Adrenal gland (tissue), 5 donors: ENCODE measurements at regions not wholly inside any gene's neighbourhood (a gene's known extent, or its start where the extent isn't known, plus 50 kb on each side); places are given as distances from the start of the nearest gene placed in this dataset.

Experiments used
- CTCF ChIP-seq, 6 experiments: fragments of 450-650 bp in 4 of 6; fragments of 200-600 bp in 2 of 6; sonication (generic) in 1 of 6; IDR thresholded peaks; 1 replicate in 5 of 6; 2 replicates in 1 of 6; pipeline versions ENCODE4 v1.5.1 to v1.8.0; 2016 to 2021; ENCODE audit warnings: antibody characterized with exemption in 6 of 6, mild to moderate bottlenecking in 2 of 6, moderate library complexity in 1 of 6
- POLR2A ChIP-seq, 2 donors: fragments of 450-650 bp; IDR thresholded peaks; one replicate each; pipeline ENCODE4 v1.6.1; 2017; ENCODE audit warnings: antibody characterized with exemption in 2 of 2, mild to moderate bottlenecking in 2 of 2, moderate library complexity in 1 of 2
- donor health status: DM: no; HTN: no; CAD: no.

- no peak for TF ChIP-seq CTCF (IDR thresholded peaks at IDR 0.05)
- no peak for TF ChIP-seq POLR2A (IDR thresholded peaks at IDR 0.05)
These were observed 596.4 kb downstream of the MID1IP1 start for GRCh38 chrX:39397561-39398199.
